Activated CD4-positive, alpha-beta T cell treated with anti-CD3 and anti-CD28 coated beads for 36 hours (primary cell): ENCODE measurements at regions not wholly inside any gene's neighbourhood (a gene's known extent, or its start where the extent isn't known, plus 50 kb on each side); places are given as distances from the start of the nearest gene placed in this dataset.

Source experiments
- ATAC-seq: fragments of 200-7000 bp; cut with Tn5 transposase; one replicate; pipeline ENCODE4 v1.10.0; 2021; ENCODE audit warnings: mild to moderate bottlenecking, moderate library complexity
- CTCF ChIA-PET: fragments of 350-600 bp; sonication (Branson Sonifier 250); formaldehyde crosslinking; loops from one replicate; lab custom pipeline; 2021; ENCODE audit warnings: antibody characterized with exemption; lab: Charles Lee
- POLR2A ChIA-PET: fragments of 350-600 bp; sonication (Branson Sonifier 250); formaldehyde crosslinking; loops from one replicate; lab custom pipeline; 2021; ENCODE audit warnings: antibody characterized with exemption, inconsistent platforms; lab: Charles Lee
- DNase-seq: peaks from one replicate; pipeline ENCODE4 v3.0.0-alpha.2; 2020
- H3K27ac Mint-ChIP-seq: one replicate; pipeline ENCODE4 v1.8.0; 2021; ENCODE audit warnings: mixed read lengths
- H3K27me3 Mint-ChIP-seq: one replicate; pipeline ENCODE4 v1.8.0; 2021; ENCODE audit warnings: mixed read lengths
- H3K36me3 Mint-ChIP-seq: one replicate; pipeline ENCODE4 v1.8.0; 2021; ENCODE audit warnings: low read depth, mixed read lengths
- H3K4me1 Mint-ChIP-seq: one replicate; pipeline ENCODE4 v1.8.0; 2021; ENCODE audit warnings: mixed read lengths
- H3K4me3 Mint-ChIP-seq: one replicate; pipeline ENCODE4 v1.8.0; 2021; ENCODE audit warnings: mild to moderate bottlenecking, moderate library complexity, mixed read lengths
- H3K9me3 Mint-ChIP-seq: one replicate; pipeline ENCODE4 v1.8.0; 2021; ENCODE audit warnings: low read depth, mixed read lengths
- intact Hi-C, 2 experiments: fragments of 100-400 bp; cut with DNase I in 1 of 2; cut with micrococcal nuclease in 1 of 2; formaldehyde crosslinking; loops; one replicate each; pipeline versions ENCODE4 v1.14.2 to v1.15.1; 2022 to 2024; cut with DNase I, micrococcal nuclease

GRCh38 chr12:18008642-18009041 lies 81.4 kb downstream of the RERGL start:
- intact Hi-C loops: no loop called here
- peaks cover 7% of the 10 kb centered on the region for H3K9me3 Mint-ChIP-seq
- no peaks in the 10 kb centered on the region for H3K27me3 Mint-ChIP-seq
- H3K36me3 Mint-ChIP-seq: no peaks in the 10 kb centered on the region
- H3K4me1 Mint-ChIP-seq: no peaks in the 10 kb centered on the region
- ATAC-seq (no peak), DNase-seq (no peak)
- no peak overlapping the region for H3K27ac Mint-ChIP-seq
- H3K4me3 Mint-ChIP-seq: no peak overlapping the region
- ChIA-PET CTCF (interaction anchor here (0.6 kb wide), 1 partner anchor 1929 kb away, joined by 3 read pairs; no protein-coding TSS in a partner anchor), POLR2A (no interaction called here)

- ATAC-seq: no peak
- POLR2A ChIA-PET: no interaction called here
- intact Hi-C loops: no loop called here
- DNase-seq: no peak
- peaks cover 28% of the 10 kb centered on the region for H3K9me3 Mint-ChIP-seq
- H3K27me3 Mint-ChIP-seq: no peaks in the 10 kb centered on the region
- H3K36me3 Mint-ChIP-seq: no peaks in the 10 kb centered on the region
- H3K4me3 Mint-ChIP-seq: no peak overlapping the region
- H3K27ac Mint-ChIP-seq: no peak overlapping the region
- CTCF ChIA-PET: no interaction called here
- H3K4me1 Mint-ChIP-seq: no peaks in the 10 kb centered on the region
Measured at GRCh38 chr12:17999174-17999801, 90.7 kb downstream of the RERGL start.

- peak; percentile 28 for DNase-seq
- no peak for ATAC-seq
- Mint-ChIP-seq H3K27me3 (no peaks in the 10 kb centered on the region), H3K4me1 (no peaks in the 10 kb centered on the region), H3K27ac (no peak overlapping the region), H3K36me3 (no peaks in the 10 kb centered on the region), H3K4me3 (no peak overlapping the region), H3K9me3 (no peaks in the 10 kb centered on the region)
- ChIA-PET POLR2A (no interaction called here), CTCF (interaction anchor here (0.7 to 3.1 kb wide), 4 partner anchors 10 to 477 kb away, joined by 3 to 18 read pairs (median 8); no protein-coding TSS in a partner anchor)
- intact Hi-C loops: loop anchor here in 1 of 2 experiments (5.0 kb wide), 1 partner anchor 1055 kb away; no protein-coding TSS in a partner anchor
Measured at GRCh38 chr12:17992002-17992656, 97.9 kb downstream of the RERGL start.

GRCh38 chr12:17982556-17982955 lies 107.4 kb downstream of the RERGL start:
- no peaks in the 10 kb centered on the region for H3K9me3 Mint-ChIP-seq
- DNase-seq (no peak), ATAC-seq (no peak)
- CTCF ChIA-PET: interaction anchor here (2.9 kb wide), 1 partner anchor 10 kb away, joined by 18 read pairs; no protein-coding TSS in a partner anchor
- POLR2A ChIA-PET: no interaction called here
- H3K27ac Mint-ChIP-seq: no peak overlapping the region
- no peak overlapping the region for H3K4me3 Mint-ChIP-seq
- intact Hi-C loops: no loop called here
- no peaks in the 10 kb centered on the region for H3K36me3 Mint-ChIP-seq
- no peaks in the 10 kb centered on the region for H3K4me1 Mint-ChIP-seq
- no peaks in the 10 kb centered on the region for H3K27me3 Mint-ChIP-seq

GRCh38 chr12:17976202-17976601 lies 113.8 kb downstream of the RERGL start:
- Mint-ChIP-seq H3K27ac (no peak overlapping the region), H3K36me3 (no peaks in the 10 kb centered on the region), H3K27me3 (no peaks in the 10 kb centered on the region), H3K4me3 (no peak overlapping the region), H3K4me1 (no peaks in the 10 kb centered on the region), H3K9me3 (peaks cover 5% of the 10 kb centered on the region)
- CTCF ChIA-PET: no interaction called here
- intact Hi-C loops: no loop called here
- ATAC-seq (no peak), DNase-seq (no peak)
- POLR2A ChIA-PET: no interaction called here

GRCh38 chr12:17975763-17976162 lies 114.2 kb downstream of the RERGL start:
- peaks cover 5% of the 10 kb centered on the region for H3K9me3 Mint-ChIP-seq
- no peaks in the 10 kb centered on the region for H3K36me3 Mint-ChIP-seq
- ATAC-seq: no peak
- no peaks in the 10 kb centered on the region for H3K4me1 Mint-ChIP-seq
- intact Hi-C loops: no loop called here
- POLR2A ChIA-PET: no interaction called here
- no peak overlapping the region for H3K27ac Mint-ChIP-seq
- H3K4me3 Mint-ChIP-seq: no peak overlapping the region
- DNase-seq: no peak
- CTCF ChIA-PET: no interaction called here
- H3K27me3 Mint-ChIP-seq: no peaks in the 10 kb centered on the region

- Mint-ChIP-seq H3K4me3 (no peak overlapping the region), H3K27ac (no peak overlapping the region), H3K4me1 (no peaks in the 10 kb centered on the region), H3K9me3 (peaks cover 5% of the 10 kb centered on the region), H3K27me3 (no peaks in the 10 kb centered on the region), H3K36me3 (no peaks in the 10 kb centered on the region)
- ChIA-PET CTCF (no interaction called here), POLR2A (no interaction called here)
- ATAC-seq (no peak), DNase-seq (no peak)
- intact Hi-C loops: no loop called here
Measured at GRCh38 chr12:17975239-17975638, 114.8 kb downstream of the RERGL start.

- intact Hi-C loops: no loop called here
- H3K36me3 Mint-ChIP-seq: no peaks in the 10 kb centered on the region
- CTCF ChIA-PET: no interaction called here
- H3K27me3 Mint-ChIP-seq: no peaks in the 10 kb centered on the region
- DNase-seq (no peak), ATAC-seq (no peak)
- no peak overlapping the region for H3K27ac Mint-ChIP-seq
- no peaks in the 10 kb centered on the region for H3K4me1 Mint-ChIP-seq
- H3K4me3 Mint-ChIP-seq: no peak overlapping the region
- POLR2A ChIA-PET: no interaction called here
- H3K9me3 Mint-ChIP-seq: peaks cover 5% of the 10 kb centered on the region
Measured at GRCh38 chr12:17971850-17972249, 118.1 kb downstream of the RERGL start.

GRCh38 chr12:17954788-17955187 lies 135.2 kb downstream of the RERGL start:
- CTCF ChIA-PET: no interaction called here

GRCh38 chr12:17950898-17951297 lies 139.1 kb downstream of the RERGL start:
- no peak for DNase-seq
- Mint-ChIP-seq H3K27ac (no peak overlapping the region), H3K4me3 (no peak overlapping the region), H3K27me3 (no peaks in the 10 kb centered on the region), H3K4me1 (no peaks in the 10 kb centered on the region), H3K36me3 (no peaks in the 10 kb centered on the region), H3K9me3 (peaks cover 11% of the 10 kb centered on the region)
- no peak for ATAC-seq
- intact Hi-C loops: no loop called here
- ChIA-PET POLR2A (no interaction called here), CTCF (no interaction called here)

More at GRCh38 chr12:17954788-17955187, 135.2 kb downstream of the RERGL start:
- POLR2A ChIA-PET: no interaction called here
- DNase-seq (no peak), ATAC-seq (no peak)
- Mint-ChIP-seq H3K4me1 (no peaks in the 10 kb centered on the region), H3K9me3 (peaks cover 9% of the 10 kb centered on the region), H3K27ac (no peak overlapping the region), H3K36me3 (no peaks in the 10 kb centered on the region), H3K27me3 (no peaks in the 10 kb centered on the region), H3K4me3 (no peak overlapping the region)
- intact Hi-C loops: no loop called here

- H3K36me3 Mint-ChIP-seq: no peaks in the 10 kb centered on the region
- no peak overlapping the region for H3K27ac Mint-ChIP-seq
- intact Hi-C loops: no loop called here
- no peak for ATAC-seq
- ChIA-PET POLR2A (no interaction called here), CTCF (no interaction called here)
- no peak overlapping the region for H3K4me3 Mint-ChIP-seq
- H3K4me1 Mint-ChIP-seq: no peaks in the 10 kb centered on the region
- no peaks in the 10 kb centered on the region for H3K27me3 Mint-ChIP-seq
- no peak for DNase-seq
- peaks cover 11% of the 10 kb centered on the region for H3K9me3 Mint-ChIP-seq
Measured at GRCh38 chr12:17949558-17950141, 140.3 kb downstream of the RERGL start.
